ENCODE measurements at regions not wholly inside any gene's neighbourhood (a gene's known extent, or its start where the extent isn't known, plus 50 kb on each side); places are given as distances from the start of the nearest gene placed in this dataset.

GRCh38 chr5:105687493-105687892 is 1983.2 kb downstream of the EFNA5 start:
- DNase-seq (ENCODE audit: low read depth) = no peak
- no peak overlapping the region for H3K4me3 ChIP-seq (ENCODE audit: low read depth, low read length)
- no peak for TF ChIP-seq CTCF (IDR thresholded peaks at IDR 0.05; ENCODE audit: low read depth, low read length, missing control alignments)

- no peak for TF ChIP-seq CTCF (IDR thresholded peaks at IDR 0.05; ENCODE audit: low read depth, low read length, missing control alignments)
- no peak overlapping the region for H3K4me3 ChIP-seq (ENCODE audit: low read depth, low read length)
- no peak for DNase-seq (ENCODE audit: low read depth)
These were observed 1984.9 kb downstream of the EFNA5 start for GRCh38 chr5:105685884-105686283.

GRCh38 chr5:105684799-105685198 is 1985.9 kb downstream of the EFNA5 start:
- DNase-seq (ENCODE audit: low read depth) = no peak
- no peak overlapping the region for H3K4me3 ChIP-seq (ENCODE audit: low read depth, low read length)
- no peak for TF ChIP-seq CTCF (IDR thresholded peaks at IDR 0.05; ENCODE audit: low read depth, low read length, missing control alignments)

GRCh38 chr5:105680858-105681475 is 1989.8 kb downstream of the EFNA5 start:
- DNase-seq (ENCODE audit: low read depth) = no peak
- no peak for TF ChIP-seq CTCF (IDR thresholded peaks at IDR 0.05; ENCODE audit: low read depth, low read length, missing control alignments)
- H3K4me3 ChIP-seq (ENCODE audit: low read depth, low read length) = no peak overlapping the region

- no peak for DNase-seq (ENCODE audit: low read depth)
- TF ChIP-seq CTCF (IDR thresholded peaks at IDR 0.05; ENCODE audit: low read depth, low read length, missing control alignments) = no peak
- H3K4me3 ChIP-seq (ENCODE audit: low read depth, low read length) = no peak overlapping the region
These were observed 1993.4 kb downstream of the EFNA5 start for GRCh38 chr5:105677291-105677690.

- DNase-seq (ENCODE audit: low read depth) = no peak
- no peak for TF ChIP-seq CTCF (IDR thresholded peaks at IDR 0.05; ENCODE audit: low read depth, low read length, missing control alignments)
- H3K4me3 ChIP-seq (ENCODE audit: low read depth, low read length) = no peak overlapping the region
These were observed 2000.1 kb downstream of the EFNA5 start for GRCh38 chr5:105670596-105670995.

- no peak overlapping the region for H3K4me3 ChIP-seq (ENCODE audit: low read depth, low read length)
- no peak for DNase-seq (ENCODE audit: low read depth)
- TF ChIP-seq CTCF (IDR thresholded peaks at IDR 0.05; ENCODE audit: low read depth, low read length, missing control alignments) = no peak
These were observed 2007.1 kb downstream of the EFNA5 start for GRCh38 chr5:105663671-105664070.

Data from GM12864 (cell line).